ENCODE measurements at regions not wholly inside any gene's neighbourhood (a gene's known extent, or its start where the extent isn't known, plus 50 kb on each side); places are given as distances from the start of the nearest gene placed in this dataset.

DNA sequence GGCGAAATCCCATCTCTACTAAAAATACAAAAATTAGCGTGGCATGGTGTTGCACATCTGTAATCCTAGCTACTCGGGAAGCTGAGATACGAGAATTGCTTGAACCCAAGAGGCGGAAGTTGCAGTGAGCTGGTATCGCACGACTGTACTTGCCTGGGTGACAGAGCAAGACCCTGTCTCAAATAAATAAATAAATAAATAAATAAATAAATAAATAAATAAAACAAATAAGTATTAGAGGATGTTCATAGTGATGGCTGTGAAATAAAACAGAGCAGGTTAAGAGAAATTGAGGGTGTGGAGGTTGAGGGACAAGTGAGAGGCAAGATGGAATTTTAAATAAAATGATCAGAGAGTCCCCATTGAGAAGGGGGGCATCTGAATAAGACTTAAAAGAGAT, 124.7 kb upstream of the DST start:
- no peak for TF ChIP-seq EZH2 (IDR thresholded peaks at IDR 0.05; ENCODE audit: borderline replicate concordance, insufficient read depth, low read depth, low read length, poor library complexity, severe bottlenecking)
- TF ChIP-seq, protein P1, sequence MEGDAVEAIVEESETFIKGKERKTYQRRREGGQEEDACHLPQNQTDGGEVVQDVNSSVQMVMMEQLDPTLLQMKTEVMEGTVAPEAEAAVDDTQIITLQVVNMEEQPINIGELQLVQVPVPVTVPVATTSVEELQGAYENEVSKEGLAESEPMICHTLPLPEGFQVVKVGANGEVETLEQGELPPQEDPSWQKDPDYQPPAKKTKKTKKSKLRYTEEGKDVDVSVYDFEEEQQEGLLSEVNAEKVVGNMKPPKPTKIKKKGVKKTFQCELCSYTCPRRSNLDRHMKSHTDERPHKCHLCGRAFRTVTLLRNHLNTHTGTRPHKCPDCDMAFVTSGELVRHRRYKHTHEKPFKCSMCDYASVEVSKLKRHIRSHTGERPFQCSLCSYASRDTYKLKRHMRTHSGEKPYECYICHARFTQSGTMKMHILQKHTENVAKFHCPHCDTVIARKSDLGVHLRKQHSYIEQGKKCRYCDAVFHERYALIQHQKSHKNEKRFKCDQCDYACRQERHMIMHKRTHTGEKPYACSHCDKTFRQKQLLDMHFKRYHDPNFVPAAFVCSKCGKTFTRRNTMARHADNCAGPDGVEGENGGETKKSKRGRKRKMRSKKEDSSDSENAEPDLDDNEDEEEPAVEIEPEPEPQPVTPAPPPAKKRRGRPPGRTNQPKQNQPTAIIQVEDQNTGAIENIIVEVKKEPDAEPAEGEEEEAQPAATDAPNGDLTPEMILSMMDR (IDR thresholded peaks at IDR 0.05): no peak

Data from B cell (primary cell).